ENCODE measurements at regions not wholly inside any gene's neighbourhood (a gene's known extent, or its start where the extent isn't known, plus 50 kb on each side); places are given as distances from the start of the nearest gene placed in this dataset.

- DNase-seq (ENCODE audit: insufficient read length, low spot score, missing footprints) = no peak
- Histone ChIP-seq H4K20me1 (ENCODE audit: insufficient read depth, low read length) (no peaks in the 10 kb centered on the region), H3K79me2 (ENCODE audit: insufficient read depth, low read length) (no peaks in the 10 kb centered on the region), H3K27ac (ENCODE audit: low read depth, low read length) (no peak overlapping the region), H3K4me3 (ENCODE audit: insufficient read depth, low read length) (no peak overlapping the region), H3K27me3 (ENCODE audit: insufficient read depth, low read length) (no peaks in the 10 kb centered on the region), H2AFZ (ENCODE audit: low read length) (no peak overlapping the region), H3K36me3 (ENCODE audit: insufficient read depth, low read length) (no peaks in the 10 kb centered on the region), H3K4me2 (ENCODE audit: insufficient read depth, low read length) (no peak overlapping the region), H3K9me3 (ENCODE audit: low read depth, low read length) (no peaks in the 10 kb centered on the region), H3K4me1 (ENCODE audit: insufficient read depth, low read length) (no peaks in the 10 kb centered on the region)
- no peak for TF ChIP-seq CTCF (IDR thresholded peaks at IDR 0.05; ENCODE audit: extremely low read depth, low read depth, low read length)
Measured at GRCh38 chr5:30343707-30344106, 849.8 kb upstream of the CDH6 start.

- Histone ChIP-seq H2AFZ (ENCODE audit: low read length) (no peak overlapping the region), H3K27ac (ENCODE audit: low read depth, low read length) (no peak overlapping the region), H3K27me3 (ENCODE audit: insufficient read depth, low read length) (no peaks in the 10 kb centered on the region), H3K4me3 (ENCODE audit: insufficient read depth, low read length) (no peak overlapping the region), H3K36me3 (ENCODE audit: insufficient read depth, low read length) (no peaks in the 10 kb centered on the region), H3K79me2 (ENCODE audit: insufficient read depth, low read length) (no peaks in the 10 kb centered on the region), H4K20me1 (ENCODE audit: insufficient read depth, low read length) (no peaks in the 10 kb centered on the region), H3K9me3 (ENCODE audit: low read depth, low read length) (no peaks in the 10 kb centered on the region), H3K4me2 (ENCODE audit: insufficient read depth, low read length) (no peak overlapping the region), H3K4me1 (ENCODE audit: insufficient read depth, low read length) (no peaks in the 10 kb centered on the region)
- no peak for DNase-seq (ENCODE audit: insufficient read length, low spot score, missing footprints)
- no peak for TF ChIP-seq CTCF (IDR thresholded peaks at IDR 0.05; ENCODE audit: extremely low read depth, low read depth, low read length)
Measured at GRCh38 chr5:30341466-30341865, 852.0 kb upstream of the CDH6 start.

- Histone ChIP-seq H3K9me3 (ENCODE audit: low read depth, low read length) (no peaks in the 10 kb centered on the region), H2AFZ (ENCODE audit: low read length) (no peak overlapping the region), H3K27me3 (ENCODE audit: insufficient read depth, low read length) (no peaks in the 10 kb centered on the region), H4K20me1 (ENCODE audit: insufficient read depth, low read length) (no peaks in the 10 kb centered on the region), H3K4me1 (ENCODE audit: insufficient read depth, low read length) (no peaks in the 10 kb centered on the region), H3K27ac (ENCODE audit: low read depth, low read length) (no peak overlapping the region), H3K4me3 (ENCODE audit: insufficient read depth, low read length) (no peak overlapping the region), H3K4me2 (ENCODE audit: insufficient read depth, low read length) (no peak overlapping the region), H3K36me3 (ENCODE audit: insufficient read depth, low read length) (no peaks in the 10 kb centered on the region), H3K79me2 (ENCODE audit: insufficient read depth, low read length) (no peaks in the 10 kb centered on the region)
- TF ChIP-seq CTCF (IDR thresholded peaks at IDR 0.05; ENCODE audit: extremely low read depth, low read depth, low read length) = no peak
- DNase-seq (ENCODE audit: insufficient read length, low spot score, missing footprints) = no peak
Measured at GRCh38 chr5:30337084-30337573, 856.4 kb upstream of the CDH6 start.

GRCh38 chr5:30331534-30331933, 862.0 kb upstream of the CDH6 start:
- Histone ChIP-seq H3K4me3 (ENCODE audit: insufficient read depth, low read length) (no peak overlapping the region), H2AFZ (ENCODE audit: low read length) (no peak overlapping the region), H3K27me3 (ENCODE audit: insufficient read depth, low read length) (no peaks in the 10 kb centered on the region), H3K4me2 (ENCODE audit: insufficient read depth, low read length) (no peak overlapping the region), H4K20me1 (ENCODE audit: insufficient read depth, low read length) (no peaks in the 10 kb centered on the region), H3K4me1 (ENCODE audit: insufficient read depth, low read length) (no peaks in the 10 kb centered on the region), H3K27ac (ENCODE audit: low read depth, low read length) (no peak overlapping the region), H3K9me3 (ENCODE audit: low read depth, low read length) (no peaks in the 10 kb centered on the region), H3K36me3 (ENCODE audit: insufficient read depth, low read length) (no peaks in the 10 kb centered on the region), H3K79me2 (ENCODE audit: insufficient read depth, low read length) (no peaks in the 10 kb centered on the region)
- TF ChIP-seq CTCF (IDR thresholded peaks at IDR 0.05; ENCODE audit: extremely low read depth, low read depth, low read length) = no peak
- no peak for DNase-seq (ENCODE audit: insufficient read length, low spot score, missing footprints)

Data from osteoblast (primary cell).